GM12878 (cell line): ENCODE measurements at regions not wholly inside any gene's neighbourhood (a gene's known extent, or its start where the extent isn't known, plus 50 kb on each side); places are given as distances from the start of the nearest gene placed in this dataset.

Experiments used
- ATF2 ChIP-seq: IDR thresholded peaks from 2 replicates; pipeline ENCODE4 v1.6.1; 2012; ENCODE audit warnings: low read length, inconsistent platforms
- BCL11A ChIP-seq: IDR thresholded peaks from 2 replicates; pipeline ENCODE4 v1.6.1; 2011; ENCODE audit warnings: low read depth, low read length
- CHD2 ChIP-seq: IDR thresholded peaks from 2 replicates; pipeline ENCODE4 v1.6.1; 2011; ENCODE audit warnings: low read depth, low read length, improper control_type of control experiment, borderline replicate concordance
- CTCF ChIP-seq, 3 experiments: IDR thresholded peaks in 2 of 3; conservative IDR thresholded peaks in 1 of 3; 2 replicates each; pipeline ENCODE4 v1.5.1; 2011; ENCODE audit warnings: low read depth in 3 of 3, low read length in 3 of 3, mild to moderate bottlenecking in 3 of 3, control low read depth in 2 of 3, moderate library complexity in 2 of 3, inconsistent platforms in 1 of 3, mixed read lengths in 1 of 3; ENCODE audit not compliant: control insufficient read depth in 2 of 3, insufficient read depth in 1 of 3; ENCODE audit errors: extremely low read depth in 1 of 3
- ELK1 ChIP-seq: IDR thresholded peaks from 2 replicates; pipeline ENCODE4 v1.6.1; 2012; ENCODE audit warnings: low read depth, low read length, improper control_type of control experiment
- POLR2A ChIP-seq: IDR thresholded peaks from 2 replicates; pipeline ENCODE4 v1.6.1; 2011; ENCODE audit warnings: low read depth, mild to moderate bottlenecking, low read length
- RAD21 ChIP-seq: IDR thresholded peaks from 2 replicates; pipeline ENCODE4 v1.6.1; 2011; ENCODE audit warnings: mild to moderate bottlenecking, low read depth, low read length, moderate library complexity; ENCODE audit not compliant: insufficient read depth
- REST ChIP-seq: IDR thresholded peaks from 2 replicates; pipeline ENCODE4 v1.6.1; 2012; ENCODE audit warnings: mild to moderate bottlenecking, low read depth, low read length

- TF ChIP-seq CHD2 = no peak
- no peak for TF ChIP-seq POLR2A
- no peak for TF ChIP-seq CTCF (IDR thresholded peaks at IDR 0.05 in 2 of 3, conservative IDR thresholded peaks at IDR 0.05 in 1 of 3; ENCODE audit: control insufficient read depth in 2 of 3, extremely low read depth in 1 of 3, insufficient read depth in 1 of 3, low read depth in 3 of 3, low read length in 3 of 3)
- TF ChIP-seq BCL11A = no peak
- TF ChIP-seq REST = no peak
- no peak for TF ChIP-seq ELK1
- no peak for TF ChIP-seq ATF2
- no peak for TF ChIP-seq RAD21
Measured at GRCh38 chr1:94730450-94730849, 89.7 kb upstream of the SLC44A3 start.
